Skeletal muscle tissue (tissue), 3 donors: ENCODE measurements at regions not wholly inside any gene's neighbourhood (a gene's known extent, or its start where the extent isn't known, plus 50 kb on each side); places are given as distances from the start of the nearest gene placed in this dataset.

Source experiments
- H3K27ac ChIP-seq: one replicate; pipeline ENCODE4 v1.7.0; 2013; ENCODE audit warnings: mild to moderate bottlenecking, low read depth, low read length, inconsistent platforms
- H3K27me3 ChIP-seq, 3 donors: one replicate each; pipeline ENCODE4 v1.7.0; 2013; ENCODE audit warnings: low read length in 3 of 3; ENCODE audit not compliant: control insufficient read depth in 3 of 3, insufficient read depth in 3 of 3
- H3K36me3 ChIP-seq, 3 donors: one replicate each; pipeline ENCODE4 v1.7.0; 2013; ENCODE audit warnings: low read length in 3 of 3; ENCODE audit not compliant: control insufficient read depth in 3 of 3, insufficient read depth in 3 of 3
- H3K4me1 ChIP-seq, 3 donors: one replicate each; pipeline ENCODE4 v1.7.0; 2013; ENCODE audit warnings: low read length in 3 of 3, mild to moderate bottlenecking in 3 of 3; ENCODE audit not compliant: control insufficient read depth in 3 of 3, insufficient read depth in 3 of 3
- H3K4me3 ChIP-seq, 3 donors: one replicate each; pipeline ENCODE4 v1.7.0; 2013; ENCODE audit warnings: low read length in 3 of 3
- H3K9ac ChIP-seq, 3 donors: one replicate each; pipeline ENCODE4 v1.7.0; 2013; ENCODE audit warnings: low read length in 3 of 3, mild to moderate bottlenecking in 3 of 3, moderate library complexity in 2 of 3, low read depth in 1 of 3
- H3K9me3 ChIP-seq, 3 donors: one replicate each; pipeline ENCODE4 v1.7.0; 2013; ENCODE audit warnings: low read length in 3 of 3; ENCODE audit not compliant: control insufficient read depth in 3 of 3
- donor health status: Osteomylitis.

GRCh38 chr4:20570981-20571715 lies 129.1 kb upstream of the PACRGL start:
- no peaks in the 10 kb centered on the region for H3K27me3 ChIP-seq
- H3K4me3 ChIP-seq, result no peak overlapping the region
- H3K9ac ChIP-seq, result no peak overlapping the region
- H3K36me3 ChIP-seq, result no peaks in the 10 kb centered on the region
- H3K27ac ChIP-seq, result no peak overlapping the region
- H3K4me1 ChIP-seq, result no peaks in the 10 kb centered on the region
- no peaks in the 10 kb centered on the region for H3K9me3 ChIP-seq

DNA sequence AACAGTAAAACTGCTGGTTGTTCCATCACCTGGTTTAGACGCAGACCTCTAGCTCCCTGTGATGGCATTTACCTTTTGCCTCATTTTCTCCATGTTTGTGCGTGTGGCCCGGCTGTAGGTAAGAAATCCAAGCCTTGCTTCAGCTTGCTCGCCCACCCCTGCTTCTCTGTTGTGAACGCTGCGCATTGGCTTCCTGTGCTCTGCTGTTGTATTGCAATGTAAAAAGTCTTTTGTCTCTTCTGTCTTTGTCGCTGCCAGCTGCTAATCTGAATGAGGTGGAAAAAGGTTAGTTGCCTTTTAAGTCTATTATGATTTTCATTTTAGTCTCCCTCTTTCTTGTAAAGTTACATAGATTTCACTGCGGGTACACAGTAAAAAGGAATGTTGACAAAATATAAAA lies 127.3 kb upstream of the PACRGL start:
- H3K27me3 ChIP-seq, result no peaks in the 10 kb centered on the region
- no peaks in the 10 kb centered on the region for H3K36me3 ChIP-seq
- H3K9me3 ChIP-seq, result no peaks in the 10 kb centered on the region
- H3K27ac ChIP-seq, result no peak overlapping the region
- H3K4me3 ChIP-seq, result no peak overlapping the region
- no peak overlapping the region for H3K9ac ChIP-seq
- H3K4me1 ChIP-seq, result no peaks in the 10 kb centered on the region

DNA sequence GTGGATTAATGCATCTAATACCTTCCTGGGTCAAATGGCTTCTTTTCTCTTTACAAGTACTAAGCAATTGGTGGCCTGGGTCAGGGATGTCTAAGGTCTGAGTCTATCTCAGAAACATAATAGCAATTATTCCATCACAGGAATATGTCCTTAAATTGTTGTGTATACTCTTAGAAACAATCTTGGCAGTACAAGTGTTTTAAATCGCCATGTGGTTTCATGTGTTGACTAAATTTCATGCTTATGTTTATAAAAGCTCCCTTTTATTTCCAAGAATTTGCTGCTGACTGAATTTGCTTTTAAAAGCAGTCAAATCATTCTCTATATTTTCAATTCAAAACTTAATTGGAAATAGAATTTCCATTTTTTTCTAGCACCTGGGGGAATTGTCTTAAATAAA lies 125.3 kb upstream of the PACRGL start:
- Histone ChIP-seq H3K9ac (no peak overlapping the region), H3K27me3 (no peaks in the 10 kb centered on the region), H3K4me1 (no peaks in the 10 kb centered on the region), H3K4me3 (no peak overlapping the region), H3K27ac (no peak overlapping the region), H3K36me3 (no peaks in the 10 kb centered on the region), H3K9me3 (no peaks in the 10 kb centered on the region)

- no peak overlapping the region for H3K9ac ChIP-seq
- H3K4me1 ChIP-seq, result no peaks in the 10 kb centered on the region
- H3K27me3 ChIP-seq, result no peaks in the 10 kb centered on the region
- H3K4me3 ChIP-seq, result no peak overlapping the region
- H3K27ac ChIP-seq, result no peak overlapping the region
- H3K36me3 ChIP-seq, result no peaks in the 10 kb centered on the region
- H3K9me3 ChIP-seq, result no peaks in the 10 kb centered on the region
Observed at GRCh38 chr4:20575486-20575885, 124.8 kb upstream of the PACRGL start.

GRCh38 chr4:20576861-20577260 lies 123.4 kb upstream of the PACRGL start:
- no peak overlapping the region for H3K9ac ChIP-seq
- no peaks in the 10 kb centered on the region for H3K4me1 ChIP-seq
- no peak overlapping the region for H3K27ac ChIP-seq
- H3K27me3 ChIP-seq, result no peaks in the 10 kb centered on the region
- no peaks in the 10 kb centered on the region for H3K9me3 ChIP-seq
- H3K4me3 ChIP-seq, result no peak overlapping the region
- H3K36me3 ChIP-seq, result no peaks in the 10 kb centered on the region

DNA sequence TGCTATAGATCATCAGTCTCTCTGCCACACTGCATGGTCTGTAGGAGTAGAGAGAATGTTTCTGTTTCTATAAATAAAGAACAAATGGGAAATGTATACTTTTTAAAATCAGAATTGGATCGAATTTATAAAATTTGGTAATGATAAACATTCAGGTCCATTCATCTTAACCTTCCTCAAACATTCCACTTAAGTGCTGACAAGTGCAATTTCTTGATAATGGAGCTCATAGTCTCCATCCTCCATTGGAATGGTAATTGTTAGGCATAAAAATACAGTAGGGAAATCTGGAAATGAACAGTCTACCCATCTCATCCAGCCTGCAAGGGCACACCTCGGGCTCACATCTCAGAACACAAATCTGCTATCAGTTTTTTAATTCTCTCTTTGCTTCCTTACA lies 122.6 kb upstream of the PACRGL start:
- Histone ChIP-seq H3K27me3 (no peaks in the 10 kb centered on the region), H3K36me3 (no peaks in the 10 kb centered on the region), H3K4me1 (no peaks in the 10 kb centered on the region), H3K9ac (no peak overlapping the region), H3K9me3 (no peaks in the 10 kb centered on the region), H3K4me3 (no peak overlapping the region), H3K27ac (no peak overlapping the region)

- Histone ChIP-seq H3K9me3 (no peaks in the 10 kb centered on the region), H3K4me3 (no peak overlapping the region), H3K36me3 (no peaks in the 10 kb centered on the region), H3K9ac (no peak overlapping the region), H3K4me1 (no peaks in the 10 kb centered on the region), H3K27me3 (no peaks in the 10 kb centered on the region), H3K27ac (no peak overlapping the region)
Observed at GRCh38 chr4:20580907-20581306, 119.4 kb upstream of the PACRGL start.

GRCh38 chr4:20589436-20589835 lies 110.8 kb upstream of the PACRGL start:
- no peak overlapping the region for H3K4me3 ChIP-seq
- no peaks in the 10 kb centered on the region for H3K36me3 ChIP-seq
- H3K27ac ChIP-seq, result no peak overlapping the region
- H3K9ac ChIP-seq, result no peak overlapping the region
- no peaks in the 10 kb centered on the region for H3K9me3 ChIP-seq
- H3K4me1 ChIP-seq, result no peaks in the 10 kb centered on the region
- no peaks in the 10 kb centered on the region for H3K27me3 ChIP-seq

DNA sequence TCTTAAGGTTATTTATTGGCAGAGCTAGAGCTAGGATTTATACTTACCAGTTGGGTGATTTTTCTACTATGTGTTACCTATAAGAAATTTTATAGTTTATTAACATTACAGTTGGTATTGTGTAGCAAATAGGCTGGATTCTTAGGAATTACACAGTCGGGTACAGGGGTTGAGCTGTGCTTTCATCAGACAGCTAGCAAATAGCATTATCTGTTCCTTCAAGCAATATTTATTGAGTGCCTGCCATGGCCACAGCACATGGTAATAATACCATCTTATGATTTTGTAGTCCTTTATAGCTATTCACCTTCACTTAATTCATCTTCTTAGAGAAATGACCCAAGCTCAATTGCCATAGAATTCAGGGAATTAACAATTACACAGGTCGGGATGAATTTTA lies 109.4 kb upstream of the PACRGL start:
- Histone ChIP-seq H3K9me3 (no peaks in the 10 kb centered on the region), H3K27ac (no peak overlapping the region), H3K4me1 (no peaks in the 10 kb centered on the region), H3K4me3 (no peak overlapping the region), H3K36me3 (no peaks in the 10 kb centered on the region), H3K27me3 (no peaks in the 10 kb centered on the region), H3K9ac (no peak overlapping the region)

DNA sequence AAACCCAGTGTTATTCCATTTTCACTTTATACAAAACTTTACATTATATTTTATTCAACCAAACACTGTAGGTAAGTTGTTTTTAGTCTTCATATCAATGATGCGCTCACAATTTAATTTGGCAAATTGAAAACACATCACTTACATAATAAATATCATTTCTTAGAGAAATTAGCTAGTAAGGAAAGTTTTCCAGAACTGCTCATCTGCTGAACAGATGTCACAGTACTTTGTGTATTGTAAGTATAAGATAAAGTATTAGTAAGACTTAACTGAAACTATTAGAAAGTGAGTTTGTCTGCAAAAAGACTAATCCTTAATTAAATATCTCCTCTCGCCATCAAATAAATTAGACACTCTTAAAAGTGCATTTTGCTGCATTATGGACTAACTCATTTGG lies 108.7 kb upstream of the PACRGL start:
- no peak overlapping the region for H3K27ac ChIP-seq

More for the DNA sequence above, 108.7 kb upstream of the PACRGL start:
- Histone ChIP-seq H3K27me3 (no peaks in the 10 kb centered on the region), H3K4me1 (no peaks in the 10 kb centered on the region), H3K4me3 (no peak overlapping the region), H3K36me3 (no peaks in the 10 kb centered on the region), H3K9me3 (no peaks in the 10 kb centered on the region), H3K9ac (no peak overlapping the region)
